ENCODE measurements at regions not wholly inside any gene's neighbourhood (a gene's known extent, or its start where the extent isn't known, plus 50 kb on each side); places are given as distances from the start of the nearest gene placed in this dataset. TPM values are rescaled to one million over a fixed set of nuclear protein-coding genes. Genes with fewer than 3 reads are reported as not detected.

Small RNAs in the stretch of these regions (small RNA-seq; reads per million reads assigned to genes)
- not detected for gene RN7SL484P (ENCODE audit: insufficient read length, low read depth)

Measured in AG04450 (cell line).